GM23248 (cell line): ENCODE measurements at regions not wholly inside any gene's neighbourhood (a gene's known extent, or its start where the extent isn't known, plus 50 kb on each side); places are given as distances from the start of the nearest gene placed in this dataset.

Experiments
- EZH2 ChIP-seq: fragments of 200-600 bp; sonication (generic); IDR thresholded peaks from 2 replicates; pipeline ENCODE4 v1.6.1; 2018; ENCODE audit warnings: antibody characterized with exemption, mild to moderate bottlenecking; ENCODE audit not compliant: insufficient read depth, poor library complexity, severe bottlenecking
- EZH2phosphoT487 ChIP-seq: fragments of 200-600 bp; sonication (generic); IDR thresholded peaks from 2 replicates; pipeline ENCODE4 v1.6.1; 2018; ENCODE audit warnings: antibody characterized with exemption, moderate library complexity, mild to moderate bottlenecking, low read depth; ENCODE audit not compliant: insufficient read depth

GRCh38 chr1:185376288-185376687 is 59.2 kb upstream of the IVNS1ABP start:
- TF ChIP-seq EZH2 (no peak), EZH2phosphoT487 (no peak)
